ENCODE measurements at regions not wholly inside any gene's neighbourhood (a gene's known extent, or its start where the extent isn't known, plus 50 kb on each side); places are given as distances from the start of the nearest gene placed in this dataset.

GRCh38 chr5:158609333-158610050 lies 490.2 kb downstream of the EBF1 start:
- DNase-seq (no peak), ATAC-seq (no peak)
- Histone ChIP-seq H3K4me3 (no peak overlapping the region), H3K4me1 (no peaks in the 10 kb centered on the region), H3K27ac (no peak overlapping the region), H3K27me3 (no peaks in the 10 kb centered on the region), H3K36me3 (no peaks in the 10 kb centered on the region), H3K9me3 (no peaks in the 10 kb centered on the region)
- intact Hi-C loops (cut with DNase I; ENCODE audit: low total_unique reads) = no loop called here
- in situ Hi-C loops (cut with MboI; ENCODE audit: low sequenced_read_pairs in 4 of 4) = no loop called here
- no peak for TF ChIP-seq CTCF (IDR thresholded peaks at IDR 0.05 in 4 of 5, conservative IDR thresholded peaks at IDR 0.05 in 1 of 5)
- no peak for TF ChIP-seq POLR2A (IDR thresholded peaks at IDR 0.05)

- Histone ChIP-seq H3K4me1 (no peaks in the 10 kb centered on the region), H3K4me3 (no peak overlapping the region), H3K9me3 (no peaks in the 10 kb centered on the region), H3K36me3 (no peaks in the 10 kb centered on the region), H3K27me3 (no peaks in the 10 kb centered on the region), H3K27ac (no peak overlapping the region)
- TF ChIP-seq POLR2A (IDR thresholded peaks at IDR 0.05) (no peak), CTCF (IDR thresholded peaks at IDR 0.05 in 4 of 5, conservative IDR thresholded peaks at IDR 0.05 in 1 of 5) (no peak)
- in situ Hi-C loops (cut with MboI; ENCODE audit: low sequenced_read_pairs in 4 of 4) = no loop called here
- intact Hi-C loops (cut with DNase I; ENCODE audit: low total_unique reads) = no loop called here
- no peak for DNase-seq
- ATAC-seq = no peak
Measured at GRCh38 chr5:158607088-158607487, 492.6 kb downstream of the EBF1 start.

GRCh38 chr5:158606233-158606632 lies 493.5 kb downstream of the EBF1 start:
- DNase-seq (no peak), ATAC-seq (no peak)
- no peak overlapping the region for H3K27ac ChIP-seq
- no peaks in the 10 kb centered on the region for H3K27me3 ChIP-seq
- no peak overlapping the region for H3K4me3 ChIP-seq
- in situ Hi-C loops (cut with MboI; ENCODE audit: low sequenced_read_pairs in 4 of 4) = no loop called here
- TF ChIP-seq CTCF (IDR thresholded peaks at IDR 0.05 in 4 of 5, conservative IDR thresholded peaks at IDR 0.05 in 1 of 5) (no peak), POLR2A (IDR thresholded peaks at IDR 0.05) (no peak)
- no peaks in the 10 kb centered on the region for H3K36me3 ChIP-seq
- H3K4me1 ChIP-seq = no peaks in the 10 kb centered on the region
- intact Hi-C loops (cut with DNase I; ENCODE audit: low total_unique reads) = no loop called here
- H3K9me3 ChIP-seq = no peaks in the 10 kb centered on the region

GRCh38 chr5:158602981-158603380 lies 496.7 kb downstream of the EBF1 start:
- intact Hi-C loops (cut with DNase I; ENCODE audit: low total_unique reads) = no loop called here
- DNase-seq (no peak), ATAC-seq (no peak)
- Histone ChIP-seq H3K36me3 (no peaks in the 10 kb centered on the region), H3K9me3 (no peaks in the 10 kb centered on the region), H3K27ac (no peak overlapping the region), H3K27me3 (no peaks in the 10 kb centered on the region), H3K4me3 (no peak overlapping the region), H3K4me1 (no peaks in the 10 kb centered on the region)
- in situ Hi-C loops (cut with MboI; ENCODE audit: low sequenced_read_pairs in 4 of 4) = no loop called here
- no peak for TF ChIP-seq CTCF (IDR thresholded peaks at IDR 0.05 in 4 of 5, conservative IDR thresholded peaks at IDR 0.05 in 1 of 5)

GRCh38 chr5:158601118-158601517 lies 498.6 kb downstream of the EBF1 start:
- TF ChIP-seq CTCF (IDR thresholded peaks at IDR 0.05 in 4 of 5, conservative IDR thresholded peaks at IDR 0.05 in 1 of 5) (no peak), POLR2A (IDR thresholded peaks at IDR 0.05) (no peak)
- intact Hi-C loops (cut with DNase I; ENCODE audit: low total_unique reads) = no loop called here
- H3K4me1 ChIP-seq = no peaks in the 10 kb centered on the region
- no peaks in the 10 kb centered on the region for H3K36me3 ChIP-seq
- no peak overlapping the region for H3K4me3 ChIP-seq
- in situ Hi-C loops (cut with MboI; ENCODE audit: low sequenced_read_pairs in 4 of 4) = no loop called here
- no peak overlapping the region for H3K27ac ChIP-seq
- no peaks in the 10 kb centered on the region for H3K9me3 ChIP-seq
- DNase-seq (no peak), ATAC-seq (no peak)
- no peaks in the 10 kb centered on the region for H3K27me3 ChIP-seq

Data from gastrocnemius medialis (tissue), 4 donors.